SK-N-MC (cell line): ENCODE measurements at regions not wholly inside any gene's neighbourhood (a gene's known extent, or its start where the extent isn't known, plus 50 kb on each side); places are given as distances from the start of the nearest gene placed in this dataset.

Source experiments
- EZH2 ChIP-seq: fragments of 200-600 bp; sonication (generic); IDR thresholded peaks from one replicate; pipeline ENCODE4 v1.6.1; 2017; ENCODE audit warnings: antibody characterized with exemption
- POLR2AphosphoS5 ChIP-seq: IDR thresholded peaks from 2 replicates; pipeline ENCODE4 v1.6.1; 2012; ENCODE audit warnings: mild to moderate bottlenecking, low read depth, low read length, borderline replicate concordance

GRCh38 chr9:116074658-116075057, 78.9 kb upstream of the PAPPA start:
- no peak for TF ChIP-seq POLR2AphosphoS5
- TF ChIP-seq EZH2, result no peak
